Suppressor macrophage treated with lipopolysaccharide for 4 hours (primary cell): ENCODE measurements at regions not wholly inside any gene's neighbourhood (a gene's known extent, or its start where the extent isn't known, plus 50 kb on each side); places are given as distances from the start of the nearest gene placed in this dataset.
"Not testable (repeated sequence)": the region's sequence is repeated elsewhere in the genome, so short reads cannot be mapped to it uniquely, and the experiment has no call there.

ENCODE experiments used
- DNase-seq: peaks from one replicate; pipeline ENCODE4 v3.0.0-alpha.2; 2020

GRCh38 chr19:28614634-28615545, 598.1 kb downstream of the UQCRFS1 start:
- DNase-seq = no peak

GRCh38 chr19:28612275-28612769, 600.6 kb downstream of the UQCRFS1 start:
- DNase-seq = no peak

GRCh38 chr19:28611227-28611914, 601.6 kb downstream of the UQCRFS1 start:
- DNase-seq = not testable (repeated sequence)

- no peak for DNase-seq
Measured at GRCh38 chr19:28610731-28611130, 602.2 kb downstream of the UQCRFS1 start.

- no peak for DNase-seq
Measured at GRCh38 chr19:28609944-28610343, 603.0 kb downstream of the UQCRFS1 start.

GRCh38 chr19:28609091-28609755, 603.7 kb downstream of the UQCRFS1 start:
- no peak for DNase-seq

GRCh38 chr19:28608292-28608691, 604.7 kb downstream of the UQCRFS1 start:
- no peak for DNase-seq

- no peak for DNase-seq
Measured at GRCh38 chr19:28607066-28607583, 605.8 kb downstream of the UQCRFS1 start.

- DNase-seq = no peak
Measured at GRCh38 chr19:28606269-28607032, 606.5 kb downstream of the UQCRFS1 start.

- DNase-seq = no peak
Measured at GRCh38 chr19:28605501-28606268, 607.3 kb downstream of the UQCRFS1 start.

GRCh38 chr19:28603453-28603852, 609.5 kb downstream of the UQCRFS1 start:
- no peak for DNase-seq

- no peak for DNase-seq
Measured at GRCh38 chr19:28602675-28603298, 610.2 kb downstream of the UQCRFS1 start.

- DNase-seq = no peak
Measured at GRCh38 chr19:28601723-28602440, 611.1 kb downstream of the UQCRFS1 start.

GRCh38 chr19:28598861-28599260, 614.1 kb downstream of the UQCRFS1 start:
- no peak for DNase-seq

- no peak for DNase-seq
Measured at GRCh38 chr19:28596561-28597071, 616.3 kb downstream of the UQCRFS1 start.

GRCh38 chr19:28595722-28596480, 617.0 kb downstream of the UQCRFS1 start:
- DNase-seq = no peak

GRCh38 chr19:28594737-28595136, 618.2 kb downstream of the UQCRFS1 start:
- no peak for DNase-seq

- not testable (repeated sequence) for DNase-seq
Measured at GRCh38 chr19:28589991-28590411, 623.0 kb downstream of the UQCRFS1 start.

GRCh38 chr19:28586474-28586873, 626.5 kb downstream of the UQCRFS1 start:
- DNase-seq = no peak
